ENCODE measurements at regions not wholly inside any gene's neighbourhood (a gene's known extent, or its start where the extent isn't known, plus 50 kb on each side); places are given as distances from the start of the nearest gene placed in this dataset.

DNA sequence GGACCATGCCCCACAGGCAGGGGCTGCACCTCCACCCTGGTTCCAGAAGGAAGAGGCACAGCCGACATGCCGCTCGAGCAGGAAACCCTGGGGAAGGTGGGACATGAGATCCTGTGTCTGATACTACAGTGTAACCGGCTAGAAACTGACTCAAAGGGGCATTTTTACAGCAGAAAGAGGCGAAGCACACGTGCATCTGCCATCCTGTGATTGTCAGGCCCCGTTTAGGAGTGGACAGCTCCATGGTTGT lies 62.7 kb downstream of the SIK1 start:
- Histone ChIP-seq H3K27me3 (ENCODE audit: control insufficient read depth, insufficient read depth, low read length) (no peaks in the 10 kb centered on the region; the same call in 1 of the 2 replicates), H3K4me3 (ENCODE audit: insufficient read depth, low read depth, low read length) (no peak overlapping the region), H3K36me3 (replicated peaks; ENCODE audit: control insufficient read depth, insufficient read depth, low read length) (no peaks in the 10 kb centered on the region)
- no peak for DNase-seq

DNA sequence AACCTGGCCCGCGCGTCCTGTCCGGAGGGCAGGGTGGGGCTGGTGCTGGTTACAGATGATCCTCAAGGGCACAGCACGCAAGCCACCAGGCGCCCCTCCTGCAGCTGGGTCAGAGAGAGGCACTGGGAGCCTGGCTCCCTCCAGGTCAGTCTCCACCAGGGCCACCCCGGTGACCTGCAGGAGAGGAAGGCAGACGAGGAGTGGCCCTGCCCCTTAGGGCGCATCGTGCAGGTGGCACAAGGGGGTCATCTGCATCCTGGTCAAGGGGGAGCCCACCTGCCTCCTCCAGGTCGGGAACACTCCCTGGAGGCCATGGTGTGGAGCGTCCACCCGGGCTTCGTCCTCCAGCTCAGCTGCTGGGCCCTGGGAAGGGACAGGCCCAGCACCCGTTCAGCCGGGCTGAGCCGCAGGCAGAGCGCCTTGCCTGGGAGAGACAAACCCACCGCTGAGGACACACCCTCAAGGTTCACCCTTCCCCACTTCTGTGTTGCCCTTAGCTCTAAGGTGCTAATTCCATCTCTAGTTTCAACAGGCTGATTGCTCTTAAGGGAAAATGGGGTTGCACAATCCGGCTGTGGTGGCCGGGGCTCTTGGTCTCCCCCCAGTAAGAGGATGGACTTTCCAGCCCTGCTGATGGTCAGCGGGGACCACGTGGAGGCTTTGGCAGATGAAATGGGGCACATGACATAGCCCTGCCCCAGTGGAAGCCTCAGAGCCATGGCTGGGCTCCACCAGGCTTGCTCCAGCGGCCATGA lies 63.2 kb downstream of the SIK1 start:
- H3K4me3 ChIP-seq (ENCODE audit: insufficient read depth, low read depth, low read length) = no peak overlapping the region
- no peak for DNase-seq
- no peaks in the 10 kb centered on the region; the same call in 1 of the 2 replicates for H3K27me3 ChIP-seq (ENCODE audit: control insufficient read depth, insufficient read depth, low read length)
- H3K36me3 ChIP-seq (replicated peaks; ENCODE audit: control insufficient read depth, insufficient read depth, low read length) = no peaks in the 10 kb centered on the region

DNA sequence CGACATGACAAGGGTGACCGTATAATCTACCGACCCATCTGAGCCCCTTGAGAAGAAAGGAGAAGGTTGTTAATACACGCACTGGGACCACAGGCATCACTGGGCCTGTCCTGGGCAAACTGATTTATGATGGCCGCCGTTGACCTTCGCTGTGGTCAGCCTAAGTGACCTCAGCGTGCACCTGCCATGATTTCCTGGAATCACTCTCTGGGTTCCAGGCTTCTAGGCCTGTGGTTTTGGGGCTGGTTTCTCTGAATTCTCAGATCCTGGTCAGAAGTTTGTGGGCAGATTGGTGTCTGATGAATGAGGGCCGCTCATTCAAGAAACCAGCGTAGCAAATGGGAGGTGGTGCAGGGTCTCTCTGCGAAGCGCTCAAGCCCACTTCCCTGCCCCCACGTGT lies 64.0 kb downstream of the SIK1 start:
- DNase-seq = no peak
- no peaks in the 10 kb centered on the region; the same call in 1 of the 2 replicates for H3K27me3 ChIP-seq (ENCODE audit: control insufficient read depth, insufficient read depth, low read length)
- H3K4me3 ChIP-seq (ENCODE audit: insufficient read depth, low read depth, low read length) = no peak overlapping the region
- H3K36me3 ChIP-seq (replicated peaks; ENCODE audit: control insufficient read depth, insufficient read depth, low read length) = no peaks in the 10 kb centered on the region

DNA sequence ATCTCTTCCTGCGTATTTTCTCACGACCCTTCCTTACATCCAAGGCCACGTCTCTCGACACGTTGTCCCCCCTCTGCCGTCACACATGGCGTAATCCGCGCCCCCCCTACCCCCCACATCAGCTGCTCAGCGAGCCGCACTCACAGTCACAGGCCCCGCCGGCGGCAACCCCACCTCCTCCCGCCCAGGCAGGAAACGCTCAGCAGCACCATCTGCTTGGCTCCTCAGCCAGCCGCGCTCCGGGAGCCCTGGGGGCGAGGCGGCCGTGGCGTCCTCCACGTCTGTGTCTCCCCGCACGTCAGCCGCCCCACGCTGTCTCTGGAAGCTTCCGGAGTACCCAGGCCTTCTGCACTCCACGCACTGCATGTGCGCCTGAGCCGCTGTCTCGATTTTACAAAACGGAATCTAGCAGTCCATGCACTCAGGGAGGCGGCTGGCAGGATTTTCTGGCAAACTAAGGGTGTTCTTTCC lies 64.6 kb downstream of the SIK1 start:
- Histone ChIP-seq H3K36me3 (replicated peaks; ENCODE audit: control insufficient read depth, insufficient read depth, low read length) (no peaks in the 10 kb centered on the region), H3K27me3 (ENCODE audit: control insufficient read depth, insufficient read depth, low read length) (no peaks in the 10 kb centered on the region; the same call in 1 of the 2 replicates), H3K4me3 (ENCODE audit: insufficient read depth, low read depth, low read length) (no peak overlapping the region)
- peak; percentile 92 for DNase-seq

DNA sequence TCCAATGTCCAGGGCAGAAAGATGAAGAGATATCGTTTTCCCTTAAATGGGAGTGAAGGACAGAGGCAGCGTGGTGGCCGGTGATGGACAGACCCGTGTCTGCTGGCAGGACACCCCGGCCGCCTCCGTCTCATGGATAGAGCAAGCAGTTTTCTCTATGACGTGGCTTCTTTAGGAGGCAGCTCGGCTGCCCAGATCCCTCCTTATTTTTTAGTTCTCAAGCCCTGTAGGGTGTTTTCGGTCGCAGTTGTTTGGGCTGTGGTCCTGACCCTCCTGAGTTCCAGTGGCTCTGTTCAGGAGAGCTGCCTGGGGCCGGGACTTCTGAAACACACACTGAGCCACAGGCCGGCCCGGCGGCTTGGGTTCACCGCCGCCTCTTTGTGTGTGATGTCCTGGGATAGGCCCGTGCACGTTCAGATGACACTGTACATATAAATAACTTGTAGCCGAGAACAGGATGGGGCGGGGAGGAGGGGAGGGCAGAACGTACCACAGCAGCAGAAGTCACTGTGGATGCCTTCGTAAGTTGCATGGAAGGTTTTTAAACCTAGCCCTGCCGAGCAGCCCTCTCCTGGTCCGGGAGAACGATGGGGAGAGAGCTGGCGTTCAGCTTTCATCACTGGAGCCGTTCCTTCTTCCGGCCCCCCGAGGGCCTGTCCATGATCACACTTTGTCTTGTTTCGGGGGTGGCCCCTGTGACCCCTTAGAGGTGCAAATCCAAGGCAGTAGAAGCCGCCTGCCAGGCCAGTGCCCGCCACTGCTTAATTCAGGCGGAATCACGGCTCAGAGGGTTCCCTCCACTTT lies 65.2 kb downstream of the SIK1 start:
- peak; percentile 75 for DNase-seq
- H3K4me3 ChIP-seq (ENCODE audit: insufficient read depth, low read depth, low read length) = no peak overlapping the region
- H3K27me3 ChIP-seq (ENCODE audit: control insufficient read depth, insufficient read depth, low read length) = no peaks in the 10 kb centered on the region; the same call in 1 of the 2 replicates
- no peaks in the 10 kb centered on the region for H3K36me3 ChIP-seq (replicated peaks; ENCODE audit: control insufficient read depth, insufficient read depth, low read length)

DNA sequence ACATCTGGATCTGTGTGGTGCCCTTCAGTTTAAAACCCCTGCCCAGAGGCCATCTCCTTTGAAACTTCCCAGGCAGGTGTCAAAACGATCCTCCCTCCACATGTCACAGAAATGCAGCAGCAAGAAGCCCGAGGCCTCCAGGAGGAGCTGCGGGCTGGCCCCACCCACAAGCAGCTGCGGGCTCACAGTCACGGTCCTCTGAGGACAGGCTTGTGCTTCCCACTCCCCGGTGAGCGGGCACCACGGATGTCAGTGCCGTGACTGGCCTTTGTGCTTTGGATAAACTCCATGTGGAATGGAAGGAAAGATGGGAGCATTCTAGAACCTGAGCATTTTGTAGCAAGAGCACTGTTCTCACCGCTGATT lies 65.8 kb downstream of the SIK1 start:
- Histone ChIP-seq H3K36me3 (replicated peaks; ENCODE audit: control insufficient read depth, insufficient read depth, low read length) (no peaks in the 10 kb centered on the region), H3K27me3 (ENCODE audit: control insufficient read depth, insufficient read depth, low read length) (no peaks in the 10 kb centered on the region; the same call in 1 of the 2 replicates), H3K4me3 (ENCODE audit: insufficient read depth, low read depth, low read length) (no peak overlapping the region)
- peak; percentile 75 for DNase-seq

DNA sequence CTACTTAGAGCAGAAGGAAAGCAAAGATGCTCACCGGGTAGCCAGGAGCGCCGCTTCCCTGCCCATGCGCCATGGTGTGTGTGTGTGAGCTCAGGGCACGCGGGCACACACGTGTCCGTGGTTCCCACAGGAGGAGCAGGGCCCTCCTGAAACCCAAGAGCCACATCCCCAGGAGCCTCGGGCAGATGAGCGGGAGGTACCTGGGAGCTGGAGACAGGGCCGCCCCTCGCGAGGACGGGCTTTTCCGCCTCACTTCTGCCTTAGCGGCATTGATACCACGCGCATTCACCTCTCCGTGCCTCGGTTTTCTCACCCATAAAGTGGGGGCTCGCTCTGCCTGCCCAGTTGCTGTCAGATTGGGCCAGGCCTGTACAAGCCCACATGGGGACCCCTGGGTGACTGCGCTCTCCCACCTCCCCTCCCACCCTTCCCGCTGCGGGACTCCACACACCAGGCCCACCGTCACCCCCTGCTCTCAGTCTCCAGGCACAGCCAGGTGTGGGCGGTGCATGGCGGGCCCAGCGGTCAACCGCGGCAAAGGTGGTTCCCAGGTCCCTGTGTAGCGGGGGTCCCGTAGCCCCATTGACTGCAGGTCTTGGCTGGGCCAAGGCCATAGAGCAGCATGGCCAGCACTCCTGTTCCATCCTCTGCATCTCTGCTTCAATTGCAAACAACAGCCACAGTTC lies 66.3 kb downstream of the SIK1 start:
- H3K36me3 ChIP-seq (replicated peaks; ENCODE audit: control insufficient read depth, insufficient read depth, low read length) = no peaks in the 10 kb centered on the region
- no peak for DNase-seq
- H3K27me3 ChIP-seq (ENCODE audit: control insufficient read depth, insufficient read depth, low read length) = no peaks in the 10 kb centered on the region; the same call in 1 of the 2 replicates
- H3K4me3 ChIP-seq (ENCODE audit: insufficient read depth, low read depth, low read length) = no peak overlapping the region

DNA sequence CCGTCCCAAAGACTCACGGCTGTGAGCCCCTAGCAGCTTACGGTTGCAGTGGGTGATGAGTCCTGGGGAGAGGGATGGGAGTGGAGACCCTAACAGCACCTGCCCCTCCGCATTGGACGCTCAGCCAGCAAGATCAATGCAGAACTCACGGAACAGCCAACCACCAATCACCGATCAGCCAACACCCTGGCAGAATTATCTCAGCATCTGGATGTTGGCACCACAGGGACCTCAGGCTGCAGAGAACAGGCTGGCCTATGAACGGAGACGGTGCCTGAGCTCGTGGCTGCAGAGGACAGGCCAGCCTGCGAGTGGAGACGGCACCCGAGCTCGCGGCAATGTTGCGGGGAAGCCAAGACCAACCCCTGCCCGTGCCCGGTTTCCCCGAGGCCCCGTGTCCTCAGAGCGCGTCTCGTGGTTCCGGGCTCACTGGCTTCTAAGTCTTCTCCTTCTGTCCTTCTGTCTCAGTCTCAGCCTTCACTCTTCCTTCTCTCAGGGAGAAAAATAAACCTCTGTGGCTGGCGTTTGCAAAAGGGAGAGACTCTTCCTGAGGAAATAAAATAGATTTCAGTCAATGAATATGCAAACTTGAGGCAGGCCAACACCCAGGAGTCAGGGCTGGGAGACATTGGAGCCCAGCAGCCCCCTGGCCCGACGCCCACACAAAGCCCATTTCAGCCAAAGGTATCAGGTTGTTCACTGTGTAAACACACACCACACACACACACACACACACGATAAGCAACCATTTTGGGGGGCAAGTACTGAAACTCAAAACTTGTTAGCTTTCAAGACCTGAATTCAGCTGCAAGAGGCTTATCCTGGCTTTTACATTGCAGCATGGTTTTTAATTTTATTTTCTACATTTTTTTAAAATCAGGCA lies 67.8 kb downstream of the SIK1 start:
- H3K4me3 ChIP-seq (ENCODE audit: insufficient read depth, low read depth, low read length) = no peak overlapping the region
- H3K36me3 ChIP-seq (replicated peaks; ENCODE audit: control insufficient read depth, insufficient read depth, low read length) = no peaks in the 10 kb centered on the region
- no peak for DNase-seq
- H3K27me3 ChIP-seq (ENCODE audit: control insufficient read depth, insufficient read depth, low read length) = no peaks in the 10 kb centered on the region; the same call in 1 of the 2 replicates

DNA sequence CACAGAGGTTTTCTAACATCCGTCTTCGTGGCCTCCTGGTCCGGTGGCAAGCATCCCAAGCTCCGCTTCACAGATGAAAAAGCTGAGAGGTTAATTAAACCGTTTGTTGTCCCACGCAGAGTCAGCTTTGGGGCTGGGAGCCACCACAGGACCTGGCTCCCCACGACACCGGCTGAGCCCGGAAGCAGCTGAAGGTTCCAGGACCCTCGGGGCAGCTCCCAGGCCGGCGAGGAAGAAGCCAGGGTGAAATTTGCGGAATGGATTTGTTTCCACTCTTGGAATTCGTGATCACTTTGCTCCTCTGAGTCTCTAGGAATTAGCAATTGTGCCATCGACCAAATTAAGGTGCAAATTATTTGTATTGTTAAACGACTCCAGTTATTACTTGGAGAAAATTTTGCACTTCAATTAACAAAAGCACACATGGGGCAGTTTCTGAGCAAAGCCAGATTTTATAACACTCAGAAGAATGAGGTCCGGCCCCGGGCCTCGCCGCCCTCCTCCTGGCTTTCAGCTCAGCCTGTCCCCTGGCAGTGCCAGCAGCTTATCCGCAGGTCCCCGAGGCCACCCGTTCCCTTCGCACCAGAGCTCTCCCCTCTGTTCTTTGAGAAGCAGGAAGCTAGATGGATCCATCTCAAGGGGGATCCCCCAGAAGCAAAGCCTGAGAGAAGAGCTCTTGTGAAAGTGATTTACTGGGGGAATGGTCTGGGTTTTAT lies 69.1 kb downstream of the SIK1 start:
- no peak for DNase-seq
- Histone ChIP-seq H3K4me3 (ENCODE audit: insufficient read depth, low read depth, low read length) (no peak overlapping the region), H3K27me3 (ENCODE audit: control insufficient read depth, insufficient read depth, low read length) (no peaks in the 10 kb centered on the region; the same call in 1 of the 2 replicates), H3K36me3 (replicated peaks; ENCODE audit: control insufficient read depth, insufficient read depth, low read length) (no peaks in the 10 kb centered on the region)

DNA sequence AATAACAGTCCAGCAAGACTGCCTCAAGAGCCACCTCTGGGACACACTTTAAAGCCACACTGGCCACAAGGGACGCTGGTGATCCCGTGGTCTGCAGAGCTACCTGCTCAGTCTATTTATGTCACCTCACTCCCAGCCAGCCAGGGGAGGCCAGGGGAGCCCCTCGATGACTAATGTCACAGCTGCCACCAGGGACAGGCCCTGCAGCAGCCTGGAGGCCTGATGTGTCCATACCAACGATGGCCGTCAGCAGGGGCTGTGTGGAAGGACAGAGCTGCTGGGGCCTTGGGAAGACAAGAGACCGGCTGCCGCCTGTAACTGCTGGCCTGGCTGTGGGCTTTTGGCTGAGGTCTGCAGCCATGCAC lies 71.0 kb downstream of the SIK1 start:
- H3K27me3 ChIP-seq (ENCODE audit: control insufficient read depth, insufficient read depth, low read length) = no peaks in the 10 kb centered on the region
- DNase-seq = no peak
- no peak overlapping the region for H3K4me3 ChIP-seq (ENCODE audit: insufficient read depth, low read depth, low read length)

DNA sequence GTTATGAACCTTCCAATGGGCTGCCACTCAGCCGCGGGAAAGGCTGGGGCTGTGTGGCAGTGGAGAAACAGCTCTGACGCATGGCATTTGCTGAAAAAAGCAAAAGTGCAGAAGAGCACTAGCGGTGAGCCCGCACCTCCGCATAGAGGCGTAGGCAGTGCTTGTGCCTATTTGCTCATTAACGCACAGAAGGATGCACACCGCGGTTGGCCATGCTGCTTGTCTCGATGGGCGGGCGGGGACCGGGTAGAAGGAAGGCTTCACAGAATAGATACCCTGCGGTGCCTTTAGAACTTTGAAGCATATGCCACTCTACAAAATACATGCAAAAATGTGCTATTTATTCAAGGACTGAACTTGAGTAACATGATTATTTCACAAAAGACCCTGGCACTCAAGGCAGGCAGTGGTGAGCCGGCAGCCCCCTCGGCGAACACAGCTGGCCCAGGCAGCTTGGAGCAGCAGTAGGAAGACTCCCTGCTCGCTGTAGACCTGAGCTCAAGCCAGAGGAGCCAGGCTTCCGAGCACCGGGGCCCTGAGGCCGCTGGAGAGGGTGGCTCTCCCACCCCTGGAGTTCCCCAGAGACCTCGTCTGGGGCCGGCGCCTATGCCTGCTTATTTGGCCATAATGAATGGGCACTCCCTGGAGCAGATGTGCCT lies 71.5 kb downstream of the SIK1 start:
- Histone ChIP-seq H3K27me3 (ENCODE audit: control insufficient read depth, insufficient read depth, low read length) (no peaks in the 10 kb centered on the region), H3K4me3 (ENCODE audit: insufficient read depth, low read depth, low read length) (no peak overlapping the region), H3K36me3 (replicated peaks; ENCODE audit: control insufficient read depth, insufficient read depth, low read length) (no peaks in the 10 kb centered on the region)
- no peak for DNase-seq

More for the DNA sequence above, 71.0 kb downstream of the SIK1 start:
- H3K36me3 ChIP-seq (replicated peaks; ENCODE audit: control insufficient read depth, insufficient read depth, low read length) = no peaks in the 10 kb centered on the region

DNA sequence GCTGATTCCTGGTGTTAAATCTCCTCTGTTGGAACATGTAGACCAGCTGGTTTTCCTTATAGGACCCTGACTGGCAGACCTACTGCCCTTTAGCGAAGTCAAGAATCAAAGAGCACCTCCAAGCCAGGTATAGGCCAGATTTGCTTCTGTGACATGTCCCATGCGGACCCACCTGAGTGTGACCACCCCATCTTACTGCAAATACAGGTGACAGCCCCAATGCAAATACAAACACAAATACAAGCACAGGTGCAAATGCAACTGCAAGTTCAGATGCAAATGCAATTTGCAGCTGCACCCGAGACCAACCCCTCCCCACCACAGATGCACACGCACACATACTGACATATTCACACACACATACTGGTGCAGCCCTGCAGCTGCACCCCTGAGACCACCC lies 72.3 kb downstream of the SIK1 start:
- Histone ChIP-seq H3K27me3 (ENCODE audit: control insufficient read depth, insufficient read depth, low read length) (no peaks in the 10 kb centered on the region), H3K36me3 (replicated peaks; ENCODE audit: control insufficient read depth, insufficient read depth, low read length) (no peaks in the 10 kb centered on the region), H3K4me3 (ENCODE audit: insufficient read depth, low read depth, low read length) (no peak overlapping the region)
- DNase-seq = no peak

DNA sequence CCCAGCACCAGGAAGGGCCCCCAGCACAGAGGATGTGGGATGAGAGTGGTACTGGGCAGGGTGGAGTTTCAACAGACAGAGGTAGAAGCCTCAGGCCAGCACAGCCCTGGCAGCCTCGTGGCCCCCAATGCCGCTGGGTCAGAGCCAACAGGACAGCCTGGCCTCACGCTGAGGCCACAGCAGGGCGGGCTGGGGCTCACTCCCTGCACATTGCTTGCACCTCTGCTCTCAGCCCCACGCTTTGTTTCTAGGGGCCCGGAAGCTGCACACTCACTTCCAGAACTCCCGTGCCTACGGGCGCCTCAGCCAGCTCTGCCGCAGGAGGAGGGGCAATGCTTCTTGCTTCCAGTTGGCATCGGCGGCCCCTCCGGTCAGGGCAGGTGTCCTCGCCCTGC lies 72.9 kb downstream of the SIK1 start:
- H3K36me3 ChIP-seq (replicated peaks; ENCODE audit: control insufficient read depth, insufficient read depth, low read length) = no peaks in the 10 kb centered on the region
- H3K27me3 ChIP-seq (ENCODE audit: control insufficient read depth, insufficient read depth, low read length) = no peaks in the 10 kb centered on the region
- no peak for DNase-seq
- H3K4me3 ChIP-seq (ENCODE audit: insufficient read depth, low read depth, low read length) = no peak overlapping the region
